Upper lobe of right lung (tissue), 1 donor: ENCODE measurements at regions not wholly inside any gene's neighbourhood (a gene's known extent, or its start where the extent isn't known, plus 50 kb on each side); places are given as distances from the start of the nearest gene placed in this dataset.

Experiments used
- ATAC-seq: fragments of 200-7000 bp; cut with Tn5 transposase; one replicate; pipeline ENCODE4 v1.9.1; 2020; ENCODE audit warnings: mild to moderate bottlenecking, moderate library complexity
- DNase-seq: peaks from one replicate; pipeline ENCODE4 v3.0.0-alpha.2; 2020
- H3K27ac ChIP-seq: fragments of 200-600 bp; one replicate; pipeline ENCODE4 v1.8.0; 2022
- H3K27me3 ChIP-seq: fragments of 200-600 bp; one replicate; pipeline ENCODE4 v1.8.0; 2022; ENCODE audit warnings: mild to moderate bottlenecking
- H3K36me3 ChIP-seq: fragments of 200-600 bp; one replicate; pipeline ENCODE4 v1.8.0; 2022
- H3K4me1 ChIP-seq: fragments of 200-600 bp; one replicate; pipeline ENCODE4 v1.8.0; 2022
- H3K4me3 ChIP-seq: fragments of 200-600 bp; one replicate; pipeline ENCODE4 v1.8.0; 2022; ENCODE audit warnings: mild to moderate bottlenecking
- H3K9me3 ChIP-seq: fragments of 200-600 bp; one replicate; pipeline ENCODE4 v1.8.0; 2022
- CTCF ChIP-seq: fragments of 200-600 bp; IDR thresholded peaks from one replicate; pipeline ENCODE4 v1.8.0; 2022; ENCODE audit warnings: antibody characterized with exemption
- intact Hi-C: fragments of 100-400 bp; cut with DNase I; formaldehyde crosslinking; loops from one replicate; pipeline ENCODE4 v1.11.0; 2022
- donor health status: DM: no; HTN: yes; CAD: no; lungs with severe emphysema.

GRCh38 chr2:188765522-188766470, 208.4 kb upstream of the COL3A1 start:
- H3K36me3 ChIP-seq: no peaks in the 10 kb centered on the region
- no peak overlapping the region for H3K27ac ChIP-seq
- intact Hi-C loops: no loop called here
- H3K27me3 ChIP-seq: no peaks in the 10 kb centered on the region
- TF ChIP-seq CTCF: no peak
- no peak overlapping the region for H3K4me3 ChIP-seq
- DNase-seq (no peak), ATAC-seq (no peak)
- no peaks in the 10 kb centered on the region for H3K4me1 ChIP-seq
- H3K9me3 ChIP-seq: no peaks in the 10 kb centered on the region

- DNase-seq: no peak
- H3K36me3 ChIP-seq: no peaks in the 10 kb centered on the region
- no peak overlapping the region for H3K27ac ChIP-seq
- no peak for ATAC-seq
- H3K4me3 ChIP-seq: no peak overlapping the region
- H3K4me1 ChIP-seq: no peaks in the 10 kb centered on the region
- no peaks in the 10 kb centered on the region for H3K27me3 ChIP-seq
- TF ChIP-seq CTCF: no peak
- H3K9me3 ChIP-seq: no peaks in the 10 kb centered on the region
- intact Hi-C loops: no loop called here
These were observed 207.7 kb upstream of the COL3A1 start for GRCh38 chr2:188766471-188766856.

- H3K9me3 ChIP-seq: no peaks in the 10 kb centered on the region
- no peak for TF ChIP-seq CTCF
- ATAC-seq (no peak), DNase-seq (no peak)
- no peaks in the 10 kb centered on the region for H3K36me3 ChIP-seq
- H3K4me1 ChIP-seq: no peaks in the 10 kb centered on the region
- intact Hi-C loops: no loop called here
- H3K27me3 ChIP-seq: no peaks in the 10 kb centered on the region
- H3K27ac ChIP-seq: no peak overlapping the region
- no peak overlapping the region for H3K4me3 ChIP-seq
These were observed 207.0 kb upstream of the COL3A1 start for GRCh38 chr2:188767176-188767575.

- no peak for ATAC-seq
- no peak overlapping the region for H3K27ac ChIP-seq
- no peak for DNase-seq
- intact Hi-C loops: no loop called here
- H3K4me3 ChIP-seq: no peak overlapping the region
- no peaks in the 10 kb centered on the region for H3K36me3 ChIP-seq
- TF ChIP-seq CTCF: no peak
- no peaks in the 10 kb centered on the region for H3K9me3 ChIP-seq
- H3K27me3 ChIP-seq: no peaks in the 10 kb centered on the region
- no peaks in the 10 kb centered on the region for H3K4me1 ChIP-seq
These were observed 203.9 kb upstream of the COL3A1 start for GRCh38 chr2:188770296-188770695.

GRCh38 chr2:188773075-188773474, 201.1 kb upstream of the COL3A1 start:
- Histone ChIP-seq H3K9me3 (no peaks in the 10 kb centered on the region), H3K4me3 (no peak overlapping the region), H3K4me1 (no peaks in the 10 kb centered on the region), H3K27me3 (no peaks in the 10 kb centered on the region), H3K27ac (no peak overlapping the region), H3K36me3 (no peaks in the 10 kb centered on the region)
- ATAC-seq (no peak), DNase-seq (no peak)
- no peak for TF ChIP-seq CTCF
- intact Hi-C loops: no loop called here
